ENCODE measurements at regions not wholly inside any gene's neighbourhood (a gene's known extent, or its start where the extent isn't known, plus 50 kb on each side); places are given as distances from the start of the nearest gene placed in this dataset.

GRCh38 chr13:76129305-76130000 is 493.3 kb downstream of the LMO7 start:
- intact Hi-C loops (cut with micrococcal nuclease): no loop called here

GRCh38 chr13:76127922-76128321 is 491.8 kb downstream of the LMO7 start:
- intact Hi-C loops (cut with micrococcal nuclease): no loop called here

GRCh38 chr13:76123548-76123947 is 487.4 kb downstream of the LMO7 start:
- intact Hi-C loops (cut with micrococcal nuclease): no loop called here

GRCh38 chr13:76116751-76117360 is 480.7 kb downstream of the LMO7 start:
- intact Hi-C loops (cut with micrococcal nuclease): no loop called here

GRCh38 chr13:76106763-76107162 is 470.6 kb downstream of the LMO7 start:
- intact Hi-C loops (cut with micrococcal nuclease): no loop called here

- intact Hi-C loops (cut with micrococcal nuclease): no loop called here
Observed at GRCh38 chr13:76094645-76095044, 458.5 kb downstream of the LMO7 start.

GRCh38 chr13:76091076-76091475 is 454.9 kb downstream of the LMO7 start:
- intact Hi-C loops (cut with micrococcal nuclease): no loop called here

- intact Hi-C loops (cut with micrococcal nuclease): no loop called here
Observed at GRCh38 chr13:76086729-76087128, 450.6 kb downstream of the LMO7 start.

- intact Hi-C loops (cut with micrococcal nuclease): no loop called here
Observed at GRCh38 chr13:76067850-76068249, 431.7 kb downstream of the LMO7 start.

- intact Hi-C loops (cut with micrococcal nuclease): no loop called here
Observed at GRCh38 chr13:76053181-76053580, 417.1 kb downstream of the LMO7 start.

GRCh38 chr13:76049376-76049746 is 413.2 kb downstream of the LMO7 start:
- intact Hi-C loops (cut with micrococcal nuclease): no loop called here

GRCh38 chr13:76048675-76049375 is 412.7 kb downstream of the LMO7 start:
- intact Hi-C loops (cut with micrococcal nuclease): no loop called here

GRCh38 chr13:76048131-76048530 is 412.0 kb downstream of the LMO7 start:
- intact Hi-C loops (cut with micrococcal nuclease): no loop called here

GRCh38 chr13:76043874-76044273 is 407.7 kb downstream of the LMO7 start:
- intact Hi-C loops (cut with micrococcal nuclease): no loop called here

- intact Hi-C loops (cut with micrococcal nuclease): no loop called here
Observed at GRCh38 chr13:76038920-76039716, 403.0 kb downstream of the LMO7 start.

- intact Hi-C loops (cut with micrococcal nuclease): no loop called here
Observed at GRCh38 chr13:76036176-76036575, 400.0 kb downstream of the LMO7 start.

GRCh38 chr13:76035711-76036110 is 399.6 kb downstream of the LMO7 start:
- intact Hi-C loops (cut with micrococcal nuclease): no loop called here

GRCh38 chr13:76029706-76030105 is 393.6 kb downstream of the LMO7 start:
- intact Hi-C loops (cut with micrococcal nuclease): no loop called here

GRCh38 chr13:76029088-76029487 is 393.0 kb downstream of the LMO7 start:
- intact Hi-C loops (cut with micrococcal nuclease): no loop called here

- intact Hi-C loops (cut with micrococcal nuclease): no loop called here
Observed at GRCh38 chr13:76027131-76027530, 391.0 kb downstream of the LMO7 start.

GRCh38 chr13:76025392-76025791 is 389.3 kb downstream of the LMO7 start:
- intact Hi-C loops (cut with micrococcal nuclease): no loop called here

GRCh38 chr13:76024151-76024550 is 388.0 kb downstream of the LMO7 start:
- intact Hi-C loops (cut with micrococcal nuclease): no loop called here

Data from T-helper 1 cell treated with Interleukin-12 subunit alpha and Interleukin-12 subunit beta and Interleukin-4 antibody, amounts not matched to agents 30 ng/mL and 1 ng/mL, for 36 hours (primary cell).